Gastroesophageal sphincter (tissue), 3 donors: ENCODE measurements at regions not wholly inside any gene's neighbourhood (a gene's known extent, or its start where the extent isn't known, plus 50 kb on each side); places are given as distances from the start of the nearest gene placed in this dataset.

Experiments used
- POLR2A ChIP-seq, 2 donors: fragments of 450-650 bp; IDR thresholded peaks; one replicate each; pipeline ENCODE4 v1.6.1; 2017; ENCODE audit warnings: antibody characterized with exemption in 2 of 2, mild to moderate bottlenecking in 2 of 2, moderate library complexity in 1 of 2
- TF ChIP-seq, protein P1 (sequence below), 4 experiments: fragments of 200-600 bp in 2 of 4; fragments of 450-650 bp in 2 of 4; sonication (generic) in 1 of 4; IDR thresholded peaks; one replicate each; pipeline ENCODE4 v1.5.1; 2017 to 2019; ENCODE audit warnings: antibody characterized with exemption in 4 of 4, mild to moderate bottlenecking in 2 of 4, moderate library complexity in 2 of 4

DNA sequence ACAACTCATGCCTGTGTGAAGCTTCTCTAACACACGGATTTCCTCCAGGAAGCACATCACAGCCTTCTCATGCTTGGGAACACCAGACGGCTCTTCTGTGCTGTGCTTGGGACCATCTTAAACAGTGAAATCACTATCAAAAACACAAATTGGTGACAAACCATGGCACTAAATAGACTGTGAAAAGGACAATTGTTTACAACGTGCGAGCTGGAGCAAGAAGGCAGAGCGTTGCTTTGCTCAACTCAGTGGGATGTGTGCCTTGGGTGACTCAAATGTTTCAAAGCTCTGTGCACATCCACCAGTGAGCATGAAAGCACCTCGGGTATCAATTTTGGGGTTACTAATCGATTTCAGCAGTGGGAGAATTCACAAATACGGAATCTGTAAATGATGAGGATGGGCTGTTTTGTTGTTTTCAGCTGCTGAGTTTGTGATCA lies 182.4 kb upstream of the ARL4C start:
- no peak for TF ChIP-seq POLR2A (IDR thresholded peaks at IDR 0.05)
- TF ChIP-seq, protein P1, sequence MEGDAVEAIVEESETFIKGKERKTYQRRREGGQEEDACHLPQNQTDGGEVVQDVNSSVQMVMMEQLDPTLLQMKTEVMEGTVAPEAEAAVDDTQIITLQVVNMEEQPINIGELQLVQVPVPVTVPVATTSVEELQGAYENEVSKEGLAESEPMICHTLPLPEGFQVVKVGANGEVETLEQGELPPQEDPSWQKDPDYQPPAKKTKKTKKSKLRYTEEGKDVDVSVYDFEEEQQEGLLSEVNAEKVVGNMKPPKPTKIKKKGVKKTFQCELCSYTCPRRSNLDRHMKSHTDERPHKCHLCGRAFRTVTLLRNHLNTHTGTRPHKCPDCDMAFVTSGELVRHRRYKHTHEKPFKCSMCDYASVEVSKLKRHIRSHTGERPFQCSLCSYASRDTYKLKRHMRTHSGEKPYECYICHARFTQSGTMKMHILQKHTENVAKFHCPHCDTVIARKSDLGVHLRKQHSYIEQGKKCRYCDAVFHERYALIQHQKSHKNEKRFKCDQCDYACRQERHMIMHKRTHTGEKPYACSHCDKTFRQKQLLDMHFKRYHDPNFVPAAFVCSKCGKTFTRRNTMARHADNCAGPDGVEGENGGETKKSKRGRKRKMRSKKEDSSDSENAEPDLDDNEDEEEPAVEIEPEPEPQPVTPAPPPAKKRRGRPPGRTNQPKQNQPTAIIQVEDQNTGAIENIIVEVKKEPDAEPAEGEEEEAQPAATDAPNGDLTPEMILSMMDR (IDR thresholded peaks at IDR 0.05) = no peak
